WTC11 (cell line): ENCODE measurements at regions not wholly inside any gene's neighbourhood (a gene's known extent, or its start where the extent isn't known, plus 50 kb on each side); places are given as distances from the start of the nearest gene placed in this dataset.
"Not testable (repeated sequence)": the region's sequence is repeated elsewhere in the genome, so short reads cannot be mapped to it uniquely, and the experiment has no call there.

Source experiments
- ATAC-seq: fragments of 200-7000 bp; cut with Tn5 transposase; 2 replicates; pipeline ENCODE4 v1.10.0; 2021; ENCODE audit warnings: mild to moderate bottlenecking, moderate library complexity
- CTCF ChIA-PET: fragments of 300-600 bp; sonication (Branson Sonifier 250); formaldehyde crosslinking; loops from one replicate; lab custom pipeline; 2021; ENCODE audit warnings: antibody characterized with exemption; lab: Charles Lee
- POLR2A ChIA-PET: fragments of 350-600 bp; sonication (Branson Sonifier 250); formaldehyde crosslinking; loops from one replicate; lab custom pipeline; 2021; ENCODE audit warnings: antibody characterized with exemption; lab: Charles Lee
- DNase-seq: peaks from one replicate; pipeline ENCODE4 v3.0.0; 2021; ENCODE audit warnings: low spot score
- H3K27ac Mint-ChIP-seq: 2 replicates; pipeline ENCODE4 v1.8.0; 2021; ENCODE audit warnings: mixed read lengths
- H3K27me3 Mint-ChIP-seq: 2 replicates; pipeline ENCODE4 v1.8.0; 2021; ENCODE audit warnings: low read depth, mild to moderate bottlenecking, moderate library complexity, mixed read lengths
- H3K36me3 Mint-ChIP-seq: 2 replicates; pipeline ENCODE4 v1.8.0; 2021; ENCODE audit warnings: mixed read lengths
- H3K4me1 Mint-ChIP-seq: 2 replicates; pipeline ENCODE4 v1.8.0; 2022; ENCODE audit warnings: mixed read lengths
- H3K4me3 Mint-ChIP-seq: 2 replicates; pipeline ENCODE4 v1.8.0; 2021; ENCODE audit warnings: mild to moderate bottlenecking, moderate library complexity, mixed read lengths
- H3K9me3 Mint-ChIP-seq: 2 replicates; pipeline ENCODE4 v1.8.0; 2021; ENCODE audit warnings: mixed read lengths
- ATF1 ChIP-seq: sonication (generic); formaldehyde crosslinking; IDR thresholded peaks from 2 replicates; pipeline ENCODE4 v1.8.1; 2023; ENCODE audit warnings: mild to moderate bottlenecking, moderate library complexity, missing genetic modification reagents
- ETV6 ChIP-seq: sonication (generic); formaldehyde crosslinking; IDR thresholded peaks from 2 replicates; pipeline ENCODE4 v1.8.1; 2022; ENCODE audit warnings: mild to moderate bottlenecking, missing genetic modification reagents
- FOXJ3 ChIP-seq: sonication (generic); formaldehyde crosslinking; IDR thresholded peaks from 2 replicates; pipeline ENCODE4 v1.9.0; 2021; ENCODE audit warnings: missing genetic modification reagents, mild to moderate bottlenecking, borderline replicate concordance
- FOXK1 ChIP-seq: sonication (generic); formaldehyde crosslinking; IDR thresholded peaks from 2 replicates; pipeline ENCODE4 v1.8.0; 2022; ENCODE audit warnings: mild to moderate bottlenecking, moderate library complexity, missing genetic modification reagents
- IRF2 ChIP-seq: sonication (generic); formaldehyde crosslinking; IDR thresholded peaks from 2 replicates; pipeline ENCODE4 v1.8.0; 2022; ENCODE audit warnings: low read depth, missing genetic modification reagents, borderline replicate concordance
- MXD4 ChIP-seq: fragments of 250-450 bp; sonication (Bioruptor Pico); IDR thresholded peaks from 2 replicates; pipeline ENCODE4 v1.8.0; 2021; ENCODE audit warnings: mild to moderate bottlenecking, moderate library complexity, borderline replicate concordance
- MYBL2 ChIP-seq: sonication (generic); formaldehyde crosslinking; IDR thresholded peaks from 2 replicates; pipeline ENCODE4 v1.8.1; 2023; ENCODE audit warnings: mild to moderate bottlenecking, moderate library complexity, missing genetic modification reagents
- NFE2L1 ChIP-seq: sonication (generic); formaldehyde crosslinking; IDR thresholded peaks from 2 replicates; pipeline ENCODE4 v1.8.1; 2023; ENCODE audit warnings: missing genetic modification reagents
- RELA ChIP-seq: sonication (generic); formaldehyde crosslinking; IDR thresholded peaks from 2 replicates; pipeline ENCODE4 v1.8.1; 2022; ENCODE audit warnings: missing genetic modification reagents, mild to moderate bottlenecking, borderline replicate concordance
- TF ChIP-seq, protein P1 (sequence below): fragments of 250-450 bp; sonication (Bioruptor Pico); IDR thresholded peaks from 2 replicates; pipeline ENCODE4 v1.9.0; 2021; ENCODE audit warnings: mild to moderate bottlenecking
- TF ChIP-seq, protein P2 (sequence below): sonication (generic); formaldehyde crosslinking; IDR thresholded peaks from 2 replicates; pipeline ENCODE4 v1.8.0; 2023; ENCODE audit warnings: missing genetic modification reagents
- TF ChIP-seq, protein P3 (sequence below): sonication (generic); formaldehyde crosslinking; IDR thresholded peaks from 2 replicates; pipeline ENCODE4 v1.8.1; 2023; ENCODE audit warnings: mild to moderate bottlenecking, missing genetic modification reagents
- TF ChIP-seq, protein P4 (sequence below): sonication (generic); formaldehyde crosslinking; IDR thresholded peaks from 2 replicates; pipeline ENCODE4 v1.8.0; 2023; ENCODE audit warnings: mild to moderate bottlenecking, missing genetic modification reagents
- TF ChIP-seq, protein P5 (sequence below): fragments of 250-450 bp; sonication (Bioruptor Pico); IDR thresholded peaks from 2 replicates; pipeline ENCODE4 v1.8.0; 2021; ENCODE audit warnings: mild to moderate bottlenecking
- TF ChIP-seq, protein P6 (sequence below): sonication (generic); formaldehyde crosslinking; IDR thresholded peaks from 2 replicates; pipeline ENCODE4 v1.8.1; 2023; ENCODE audit warnings: mild to moderate bottlenecking, missing genetic modification reagents, moderate library complexity
- TF ChIP-seq, protein P7 (sequence below): sonication (generic); formaldehyde crosslinking; conservative IDR thresholded peaks from 2 replicates; pipeline ENCODE4 v1.8.1; 2023; ENCODE audit warnings: mild to moderate bottlenecking, low read depth, missing genetic modification reagents, moderate library complexity

DNA sequence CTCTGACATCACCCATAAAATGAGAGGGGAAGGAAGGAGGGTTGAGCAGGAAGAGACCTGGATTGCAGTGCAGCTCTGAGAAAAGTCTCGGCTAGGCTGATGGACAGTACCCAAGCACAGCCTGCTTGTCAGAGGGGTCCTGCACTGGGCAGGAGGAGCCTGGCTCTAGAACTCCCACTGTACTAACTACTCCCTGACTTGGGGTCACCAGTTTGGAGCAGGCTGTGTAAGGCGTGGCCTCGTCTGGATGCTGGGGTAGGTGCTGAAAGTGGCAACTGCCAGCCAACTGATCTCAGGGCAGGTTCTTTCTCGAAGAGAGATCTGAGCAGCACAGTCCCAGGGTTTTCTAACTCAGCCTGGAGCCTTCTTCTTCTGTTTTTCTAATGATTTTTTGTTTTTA is 176.3 kb downstream of the ATP23 start:
- DNase-seq (no peak), ATAC-seq (peak; percentile 30)
- Mint-ChIP-seq H3K36me3 (peaks cover 14% of the 10 kb centered on the region), H3K27ac (no peak overlapping the region), H3K27me3 (no peaks in the 10 kb centered on the region), H3K9me3 (peaks cover 28% of the 10 kb centered on the region), H3K4me1 (peaks cover 6% of the 10 kb centered on the region), H3K4me3 (no peak overlapping the region)
- POLR2A ChIA-PET = no interaction called here
- CTCF ChIA-PET = no interaction called here
- no peak for TF ChIP-seq IRF2 (CRISPR knock-in tag)
- no peak for TF ChIP-seq FOXK1
- no peak for TF ChIP-seq NFE2L1
- TF ChIP-seq ATF1 (CRISPR knock-in tag) = no peak
- no peak for TF ChIP-seq ETV6
- TF ChIP-seq, protein P1, sequence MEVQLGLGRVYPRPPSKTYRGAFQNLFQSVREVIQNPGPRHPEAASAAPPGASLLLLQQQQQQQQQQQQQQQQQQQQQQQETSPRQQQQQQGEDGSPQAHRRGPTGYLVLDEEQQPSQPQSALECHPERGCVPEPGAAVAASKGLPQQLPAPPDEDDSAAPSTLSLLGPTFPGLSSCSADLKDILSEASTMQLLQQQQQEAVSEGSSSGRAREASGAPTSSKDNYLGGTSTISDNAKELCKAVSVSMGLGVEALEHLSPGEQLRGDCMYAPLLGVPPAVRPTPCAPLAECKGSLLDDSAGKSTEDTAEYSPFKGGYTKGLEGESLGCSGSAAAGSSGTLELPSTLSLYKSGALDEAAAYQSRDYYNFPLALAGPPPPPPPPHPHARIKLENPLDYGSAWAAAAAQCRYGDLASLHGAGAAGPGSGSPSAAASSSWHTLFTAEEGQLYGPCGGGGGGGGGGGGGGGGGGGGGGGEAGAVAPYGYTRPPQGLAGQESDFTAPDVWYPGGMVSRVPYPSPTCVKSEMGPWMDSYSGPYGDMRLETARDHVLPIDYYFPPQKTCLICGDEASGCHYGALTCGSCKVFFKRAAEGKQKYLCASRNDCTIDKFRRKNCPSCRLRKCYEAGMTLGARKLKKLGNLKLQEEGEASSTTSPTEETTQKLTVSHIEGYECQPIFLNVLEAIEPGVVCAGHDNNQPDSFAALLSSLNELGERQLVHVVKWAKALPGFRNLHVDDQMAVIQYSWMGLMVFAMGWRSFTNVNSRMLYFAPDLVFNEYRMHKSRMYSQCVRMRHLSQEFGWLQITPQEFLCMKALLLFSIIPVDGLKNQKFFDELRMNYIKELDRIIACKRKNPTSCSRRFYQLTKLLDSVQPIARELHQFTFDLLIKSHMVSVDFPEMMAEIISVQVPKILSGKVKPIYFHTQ (CRISPR knock-in tag) = no peak
- TF ChIP-seq, protein P2, sequence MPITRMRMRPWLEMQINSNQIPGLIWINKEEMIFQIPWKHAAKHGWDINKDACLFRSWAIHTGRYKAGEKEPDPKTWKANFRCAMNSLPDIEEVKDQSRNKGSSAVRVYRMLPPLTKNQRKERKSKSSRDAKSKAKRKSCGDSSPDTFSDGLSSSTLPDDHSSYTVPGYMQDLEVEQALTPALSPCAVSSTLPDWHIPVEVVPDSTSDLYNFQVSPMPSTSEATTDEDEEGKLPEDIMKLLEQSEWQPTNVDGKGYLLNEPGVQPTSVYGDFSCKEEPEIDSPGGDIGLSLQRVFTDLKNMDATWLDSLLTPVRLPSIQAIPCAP (CRISPR knock-in tag) = no peak
- TF ChIP-seq, protein P3, sequence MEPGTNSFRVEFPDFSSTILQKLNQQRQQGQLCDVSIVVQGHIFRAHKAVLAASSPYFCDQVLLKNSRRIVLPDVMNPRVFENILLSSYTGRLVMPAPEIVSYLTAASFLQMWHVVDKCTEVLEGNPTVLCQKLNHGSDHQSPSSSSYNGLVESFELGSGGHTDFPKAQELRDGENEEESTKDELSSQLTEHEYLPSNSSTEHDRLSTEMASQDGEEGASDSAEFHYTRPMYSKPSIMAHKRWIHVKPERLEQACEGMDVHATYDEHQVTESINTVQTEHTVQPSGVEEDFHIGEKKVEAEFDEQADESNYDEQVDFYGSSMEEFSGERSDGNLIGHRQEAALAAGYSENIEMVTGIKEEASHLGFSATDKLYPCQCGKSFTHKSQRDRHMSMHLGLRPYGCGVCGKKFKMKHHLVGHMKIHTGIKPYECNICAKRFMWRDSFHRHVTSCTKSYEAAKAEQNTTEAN = no peak

DNA sequence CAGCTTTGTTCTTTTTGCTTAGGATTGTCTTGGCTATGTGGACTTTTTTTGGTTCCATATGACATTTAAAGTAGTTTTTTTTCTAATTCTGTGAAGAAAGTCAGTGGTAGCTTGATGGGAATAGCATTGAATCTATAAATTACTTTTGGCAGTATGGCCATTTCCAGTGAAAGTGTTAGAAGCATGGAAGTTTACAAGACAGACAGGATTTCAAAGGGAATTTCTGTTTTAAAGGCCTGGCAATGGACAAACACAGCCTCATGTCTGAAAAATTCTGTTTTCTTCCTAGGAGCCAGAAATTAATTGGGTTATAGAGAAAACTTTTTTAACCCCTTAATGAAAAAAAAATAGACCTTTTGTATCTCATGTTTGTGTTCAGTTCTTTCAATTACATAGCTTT is 184.4 kb downstream of the ATP23 start:
- H3K27ac Mint-ChIP-seq, CTCF ChIA-PET, H3K9me3 Mint-ChIP-seq: not testable (repeated sequence)

DNA sequence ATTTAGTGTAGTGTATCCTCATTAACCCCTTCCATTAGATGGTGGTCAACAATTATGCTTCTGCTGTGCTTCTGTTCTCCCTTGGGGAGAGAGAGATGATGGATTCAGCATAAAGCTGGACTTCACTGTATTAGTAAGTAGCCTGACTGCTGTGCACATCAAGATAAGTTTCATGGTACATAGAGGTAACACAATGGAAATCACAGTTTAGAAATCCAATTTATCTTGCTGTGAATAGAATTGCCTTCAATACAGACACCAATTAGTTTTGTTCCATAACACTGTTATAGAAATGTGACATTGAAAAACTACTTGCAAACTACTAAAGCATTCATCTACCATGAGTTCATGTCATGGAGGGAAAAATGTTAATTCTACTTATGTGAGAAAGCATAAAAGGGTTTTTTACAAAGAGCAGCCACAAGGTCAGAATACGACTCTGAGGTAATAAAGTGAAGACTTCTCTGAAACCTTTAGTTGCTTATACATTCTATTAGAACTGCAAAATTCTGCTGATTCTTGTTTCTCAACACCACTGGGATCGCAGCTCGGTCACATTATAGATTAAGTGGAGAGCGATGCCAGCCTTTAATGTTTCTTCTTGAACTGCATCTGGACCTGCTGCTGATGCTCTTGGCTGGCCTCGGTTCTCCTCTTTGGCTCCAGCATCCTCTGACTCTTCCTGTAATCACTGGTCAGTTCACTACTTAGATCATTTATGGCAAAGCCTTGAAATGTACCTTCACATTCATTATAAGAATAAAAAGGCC is 190.8 kb downstream of the ATP23 start:
- Mint-ChIP-seq H3K9me3 (peaks cover 7% of the 10 kb centered on the region), H3K27me3 (no peaks in the 10 kb centered on the region; the same call in none of the 2 replicates), H3K4me1 (no peaks in the 10 kb centered on the region), H3K4me3 (no peak overlapping the region), H3K27ac (no peak overlapping the region), H3K36me3 (0 out of 2 replicates have a peak, but pooled peaks cover under 1% of the 10 kb centered on the region)
- no peak for DNase-seq
- CTCF ChIA-PET = interaction anchor here (0.7 to 1.0 kb wide), 2 partner anchors 26 to 44 kb away, joined by 3 read pairs; no protein-coding TSS in a partner anchor
- TF ChIP-seq FOXJ3 (no peak), MXD4 (CRISPR knock-in tag) (no peak), MYBL2 (CRISPR knock-in tag) (no peak), RELA (CRISPR knock-in tag) (no peak)
- TF ChIP-seq, protein P3 = no peak
- TF ChIP-seq, protein P4, sequence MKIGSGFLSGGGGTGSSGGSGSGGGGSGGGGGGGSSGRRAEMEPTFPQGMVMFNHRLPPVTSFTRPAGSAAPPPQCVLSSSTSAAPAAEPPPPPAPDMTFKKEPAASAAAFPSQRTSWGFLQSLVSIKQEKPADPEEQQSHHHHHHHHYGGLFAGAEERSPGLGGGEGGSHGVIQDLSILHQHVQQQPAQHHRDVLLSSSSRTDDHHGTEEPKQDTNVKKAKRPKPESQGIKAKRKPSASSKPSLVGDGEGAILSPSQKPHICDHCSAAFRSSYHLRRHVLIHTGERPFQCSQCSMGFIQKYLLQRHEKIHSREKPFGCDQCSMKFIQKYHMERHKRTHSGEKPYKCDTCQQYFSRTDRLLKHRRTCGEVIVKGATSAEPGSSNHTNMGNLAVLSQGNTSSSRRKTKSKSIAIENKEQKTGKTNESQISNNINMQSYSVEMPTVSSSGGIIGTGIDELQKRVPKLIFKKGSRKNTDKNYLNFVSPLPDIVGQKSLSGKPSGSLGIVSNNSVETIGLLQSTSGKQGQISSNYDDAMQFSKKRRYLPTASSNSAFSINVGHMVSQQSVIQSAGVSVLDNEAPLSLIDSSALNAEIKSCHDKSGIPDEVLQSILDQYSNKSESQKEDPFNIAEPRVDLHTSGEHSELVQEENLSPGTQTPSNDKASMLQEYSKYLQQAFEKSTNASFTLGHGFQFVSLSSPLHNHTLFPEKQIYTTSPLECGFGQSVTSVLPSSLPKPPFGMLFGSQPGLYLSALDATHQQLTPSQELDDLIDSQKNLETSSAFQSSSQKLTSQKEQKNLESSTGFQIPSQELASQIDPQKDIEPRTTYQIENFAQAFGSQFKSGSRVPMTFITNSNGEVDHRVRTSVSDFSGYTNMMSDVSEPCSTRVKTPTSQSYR (CRISPR knock-in tag) = no peak
- TF ChIP-seq, protein P5, sequence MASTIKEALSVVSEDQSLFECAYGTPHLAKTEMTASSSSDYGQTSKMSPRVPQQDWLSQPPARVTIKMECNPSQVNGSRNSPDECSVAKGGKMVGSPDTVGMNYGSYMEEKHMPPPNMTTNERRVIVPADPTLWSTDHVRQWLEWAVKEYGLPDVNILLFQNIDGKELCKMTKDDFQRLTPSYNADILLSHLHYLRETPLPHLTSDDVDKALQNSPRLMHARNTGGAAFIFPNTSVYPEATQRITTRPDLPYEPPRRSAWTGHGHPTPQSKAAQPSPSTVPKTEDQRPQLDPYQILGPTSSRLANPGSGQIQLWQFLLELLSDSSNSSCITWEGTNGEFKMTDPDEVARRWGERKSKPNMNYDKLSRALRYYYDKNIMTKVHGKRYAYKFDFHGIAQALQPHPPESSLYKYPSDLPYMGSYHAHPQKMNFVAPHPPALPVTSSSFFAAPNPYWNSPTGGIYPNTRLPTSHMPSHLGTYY (CRISPR knock-in tag) = no peak
- TF ChIP-seq, protein P6, sequence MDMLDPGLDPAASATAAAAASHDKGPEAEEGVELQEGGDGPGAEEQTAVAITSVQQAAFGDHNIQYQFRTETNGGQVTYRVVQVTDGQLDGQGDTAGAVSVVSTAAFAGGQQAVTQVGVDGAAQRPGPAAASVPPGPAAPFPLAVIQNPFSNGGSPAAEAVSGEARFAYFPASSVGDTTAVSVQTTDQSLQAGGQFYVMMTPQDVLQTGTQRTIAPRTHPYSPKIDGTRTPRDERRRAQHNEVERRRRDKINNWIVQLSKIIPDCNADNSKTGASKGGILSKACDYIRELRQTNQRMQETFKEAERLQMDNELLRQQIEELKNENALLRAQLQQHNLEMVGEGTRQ (CRISPR knock-in tag) = no peak
- TF ChIP-seq, protein P7, sequence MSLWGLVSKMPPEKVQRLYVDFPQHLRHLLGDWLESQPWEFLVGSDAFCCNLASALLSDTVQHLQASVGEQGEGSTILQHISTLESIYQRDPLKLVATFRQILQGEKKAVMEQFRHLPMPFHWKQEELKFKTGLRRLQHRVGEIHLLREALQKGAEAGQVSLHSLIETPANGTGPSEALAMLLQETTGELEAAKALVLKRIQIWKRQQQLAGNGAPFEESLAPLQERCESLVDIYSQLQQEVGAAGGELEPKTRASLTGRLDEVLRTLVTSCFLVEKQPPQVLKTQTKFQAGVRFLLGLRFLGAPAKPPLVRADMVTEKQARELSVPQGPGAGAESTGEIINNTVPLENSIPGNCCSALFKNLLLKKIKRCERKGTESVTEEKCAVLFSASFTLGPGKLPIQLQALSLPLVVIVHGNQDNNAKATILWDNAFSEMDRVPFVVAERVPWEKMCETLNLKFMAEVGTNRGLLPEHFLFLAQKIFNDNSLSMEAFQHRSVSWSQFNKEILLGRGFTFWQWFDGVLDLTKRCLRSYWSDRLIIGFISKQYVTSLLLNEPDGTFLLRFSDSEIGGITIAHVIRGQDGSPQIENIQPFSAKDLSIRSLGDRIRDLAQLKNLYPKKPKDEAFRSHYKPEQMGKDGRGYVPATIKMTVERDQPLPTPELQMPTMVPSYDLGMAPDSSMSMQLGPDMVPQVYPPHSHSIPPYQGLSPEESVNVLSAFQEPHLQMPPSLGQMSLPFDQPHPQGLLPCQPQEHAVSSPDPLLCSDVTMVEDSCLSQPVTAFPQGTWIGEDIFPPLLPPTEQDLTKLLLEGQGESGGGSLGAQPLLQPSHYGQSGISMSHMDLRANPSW (CRISPR knock-in tag) = no peak
- ATAC-seq = no peak
- POLR2A ChIA-PET = no interaction called here

More for the DNA sequence above, 184.4 kb downstream of the ATP23 start:
- H3K4me3 Mint-ChIP-seq, H3K4me1 Mint-ChIP-seq, DNase-seq, H3K36me3 Mint-ChIP-seq, POLR2A ChIA-PET, H3K27me3 Mint-ChIP-seq, ATAC-seq: not testable (repeated sequence)
